ENCODE measurements at regions not wholly inside any gene's neighbourhood (a gene's known extent, or its start where the extent isn't known, plus 50 kb on each side); places are given as distances from the start of the nearest gene placed in this dataset.

DNA sequence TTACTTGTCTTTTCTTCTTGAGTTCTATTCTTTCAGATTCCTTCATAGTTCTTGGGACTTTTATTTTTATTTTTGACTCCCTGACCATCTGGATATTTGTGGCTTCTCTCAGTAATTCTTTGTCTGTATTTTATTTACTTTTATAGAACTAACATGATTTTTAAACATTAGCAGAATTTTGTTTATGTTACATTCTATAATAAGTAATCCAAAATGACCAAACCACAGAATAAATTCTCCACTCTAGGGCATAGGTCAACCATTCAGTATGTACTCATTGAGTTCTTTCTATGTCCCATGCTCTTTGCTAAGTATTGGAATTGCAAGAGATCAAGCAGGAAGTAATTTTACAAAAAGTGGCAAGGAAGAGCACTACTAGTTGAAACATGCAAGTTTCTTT, 969.0 kb downstream of the TTLL7 start:
- Histone ChIP-seq H3K36me3 (no peaks in the 10 kb centered on the region), H3K27me3 (no peaks in the 10 kb centered on the region), H3K4me3 (no peak overlapping the region), H3K9me3 (0 out of 2 replicates have a peak, but pooled peaks cover 6% of the 10 kb centered on the region)
- no peak for DNase-seq

- no peak for DNase-seq
- 0 out of 2 replicates have a peak, but pooled peaks cover 3% of the 10 kb centered on the region for H3K9me3 ChIP-seq
- H3K4me3 ChIP-seq: no peak overlapping the region
- H3K27me3 ChIP-seq: no peaks in the 10 kb centered on the region
- no peaks in the 10 kb centered on the region for H3K36me3 ChIP-seq
These were observed 969.9 kb downstream of the TTLL7 start for GRCh38 chr1:83029050-83029449.

DNA sequence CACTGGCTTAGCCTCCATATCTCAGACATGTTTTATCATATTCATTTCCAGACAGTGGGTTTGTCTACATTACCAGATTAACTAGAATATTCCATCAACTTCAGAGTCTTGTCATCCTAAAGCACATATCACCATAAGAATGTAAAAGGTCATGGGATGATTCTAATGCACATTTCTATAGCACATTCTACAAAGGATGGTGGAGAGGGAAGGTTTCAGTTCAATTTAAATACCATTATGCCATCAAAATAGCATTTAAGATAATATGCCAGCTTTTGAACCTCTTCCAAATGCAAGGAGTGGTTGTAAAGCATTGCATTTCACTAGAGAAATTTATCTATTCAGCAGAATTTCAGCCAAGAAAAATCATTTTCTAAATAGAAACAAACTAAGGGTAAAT, 970.5 kb downstream of the TTLL7 start:
- 0 out of 2 replicates have a peak, but pooled peaks cover 2% of the 10 kb centered on the region for H3K9me3 ChIP-seq
- no peaks in the 10 kb centered on the region for H3K36me3 ChIP-seq
- no peak overlapping the region for H3K4me3 ChIP-seq
- no peak for DNase-seq
- no peaks in the 10 kb centered on the region for H3K27me3 ChIP-seq

- DNase-seq: no peak
- Histone ChIP-seq H3K36me3 (no peaks in the 10 kb centered on the region), H3K27me3 (no peaks in the 10 kb centered on the region), H3K9me3 (0 out of 2 replicates have a peak, but pooled peaks cover 2% of the 10 kb centered on the region), H3K4me3 (no peak overlapping the region)
These were observed 971.4 kb downstream of the TTLL7 start for GRCh38 chr1:83027511-83027910.

DNA sequence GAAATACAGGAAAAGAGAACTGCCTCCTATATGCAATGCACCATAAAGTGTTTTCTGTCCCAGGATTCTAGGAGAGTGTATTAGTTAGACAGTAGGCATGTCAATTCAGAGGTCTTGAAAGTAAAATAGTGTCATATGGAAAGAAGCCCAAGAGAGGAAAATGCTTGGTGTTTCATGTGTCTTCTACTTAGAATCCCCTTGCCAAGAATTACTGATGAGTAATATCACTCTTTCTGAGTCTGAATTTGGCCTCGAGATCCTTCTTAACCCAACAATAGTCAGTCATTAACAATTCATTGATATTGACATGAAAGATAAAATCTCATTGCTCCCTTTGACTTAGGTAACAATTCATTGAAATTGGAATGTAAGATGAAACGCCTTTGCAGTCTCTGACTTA, 972.2 kb downstream of the TTLL7 start:
- Histone ChIP-seq H3K9me3 (0 out of 2 replicates have a peak, but pooled peaks cover 2% of the 10 kb centered on the region), H3K27me3 (no peaks in the 10 kb centered on the region), H3K4me3 (no peak overlapping the region), H3K36me3 (no peaks in the 10 kb centered on the region)
- DNase-seq: no peak

GRCh38 chr1:83024251-83024767, 974.6 kb downstream of the TTLL7 start:
- no peaks in the 10 kb centered on the region for H3K36me3 ChIP-seq
- no peaks in the 10 kb centered on the region for H3K27me3 ChIP-seq
- H3K4me3 ChIP-seq: no peak overlapping the region
- H3K9me3 ChIP-seq: no peaks in the 10 kb centered on the region
- DNase-seq: no peak

DNA sequence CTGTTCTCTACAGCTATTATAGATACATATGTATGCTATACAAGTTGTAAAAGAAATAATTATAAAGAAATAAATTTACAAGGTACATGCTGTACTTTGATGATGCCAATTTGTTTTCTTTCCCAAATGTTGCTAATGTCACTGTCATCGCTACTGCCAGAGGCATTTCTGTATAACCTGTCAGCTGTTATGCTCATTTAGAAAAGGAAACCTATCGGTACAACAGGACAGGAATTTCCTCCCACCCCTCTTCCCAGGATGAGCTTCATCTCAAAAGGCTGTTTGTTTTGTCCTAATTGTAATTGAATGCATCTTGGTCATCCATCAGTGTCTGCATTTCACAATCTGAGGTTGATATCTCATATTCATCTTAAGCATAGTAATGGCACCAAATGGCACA, 975.7 kb downstream of the TTLL7 start:
- H3K9me3 ChIP-seq: no peaks in the 10 kb centered on the region
- H3K27me3 ChIP-seq: no peaks in the 10 kb centered on the region
- no peak for DNase-seq
- H3K4me3 ChIP-seq: no peak overlapping the region
- no peaks in the 10 kb centered on the region for H3K36me3 ChIP-seq

GRCh38 chr1:83022206-83022605, 976.7 kb downstream of the TTLL7 start:
- Histone ChIP-seq H3K27me3 (no peaks in the 10 kb centered on the region), H3K9me3 (no peaks in the 10 kb centered on the region)
- no peak for DNase-seq

DNA sequence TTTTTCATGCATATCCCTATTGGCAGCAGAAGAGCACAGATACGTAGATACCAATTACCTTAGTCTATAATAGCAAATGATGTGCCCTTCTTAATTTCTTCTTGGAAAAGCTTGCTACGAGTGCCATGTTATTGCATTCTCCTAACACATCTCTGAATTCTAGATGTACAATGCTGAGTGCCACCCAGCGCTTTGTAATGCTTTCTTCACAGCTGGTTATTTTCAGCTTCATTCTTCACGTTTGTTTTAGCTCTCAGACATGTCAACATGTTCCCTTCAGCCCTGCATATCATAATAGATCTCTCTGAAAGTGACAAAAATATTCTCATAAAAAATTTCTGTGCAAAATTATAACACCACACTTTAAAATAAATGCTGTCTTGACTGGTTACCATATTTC, 981.2 kb downstream of the TTLL7 start:
- H3K9me3 ChIP-seq: no peaks in the 10 kb centered on the region
- H3K27me3 ChIP-seq: 0 out of 2 replicates have a peak, but pooled peaks cover 3% of the 10 kb centered on the region

More at GRCh38 chr1:83022206-83022605, 976.7 kb downstream of the TTLL7 start:
- Histone ChIP-seq H3K36me3 (no peaks in the 10 kb centered on the region), H3K4me3 (no peak overlapping the region)

GRCh38 chr1:83017276-83017675, 981.7 kb downstream of the TTLL7 start:
- no peak overlapping the region for H3K4me3 ChIP-seq
- H3K36me3 ChIP-seq: no peaks in the 10 kb centered on the region
- H3K27me3 ChIP-seq: 0 out of 2 replicates have a peak, but pooled peaks cover 3% of the 10 kb centered on the region
- no peaks in the 10 kb centered on the region for H3K9me3 ChIP-seq
- DNase-seq: no peak

More for the DNA sequence above, 981.2 kb downstream of the TTLL7 start:
- no peak overlapping the region for H3K4me3 ChIP-seq
- no peaks in the 10 kb centered on the region for H3K36me3 ChIP-seq
- DNase-seq: no peak

DNA sequence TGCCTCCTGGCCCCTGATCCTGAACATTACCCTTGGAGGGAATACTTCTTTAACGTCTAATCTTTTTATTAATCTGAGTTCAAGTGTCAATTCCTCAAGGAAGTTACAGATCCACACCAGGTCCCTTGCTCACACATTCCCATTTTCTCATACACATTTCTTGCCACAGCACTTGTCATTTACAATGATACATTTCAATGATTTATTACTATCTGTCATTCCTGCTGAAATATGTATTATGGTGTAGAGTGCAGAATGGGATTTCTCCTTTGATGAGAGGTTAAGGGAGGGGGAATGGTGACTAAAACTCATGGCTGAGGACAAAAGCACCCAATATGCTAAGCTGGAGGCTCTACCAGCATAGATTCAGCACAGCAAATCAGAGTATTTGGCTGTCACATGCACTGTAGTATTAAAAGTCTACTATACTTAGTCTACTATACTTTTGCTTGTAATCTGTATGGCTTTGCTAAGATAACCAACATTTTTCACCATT, 982.5 kb downstream of the TTLL7 start:
- DNase-seq: no peak
- Histone ChIP-seq H3K4me3 (no peak overlapping the region), H3K9me3 (no peaks in the 10 kb centered on the region), H3K36me3 (no peaks in the 10 kb centered on the region), H3K27me3 (0 out of 2 replicates have a peak, but pooled peaks cover 3% of the 10 kb centered on the region)

GRCh38 chr1:83015163-83015562, 983.8 kb downstream of the TTLL7 start:
- Histone ChIP-seq H3K9me3 (no peaks in the 10 kb centered on the region), H3K27me3 (0 out of 2 replicates have a peak, but pooled peaks cover 3% of the 10 kb centered on the region)
- DNase-seq: no peak

DNA sequence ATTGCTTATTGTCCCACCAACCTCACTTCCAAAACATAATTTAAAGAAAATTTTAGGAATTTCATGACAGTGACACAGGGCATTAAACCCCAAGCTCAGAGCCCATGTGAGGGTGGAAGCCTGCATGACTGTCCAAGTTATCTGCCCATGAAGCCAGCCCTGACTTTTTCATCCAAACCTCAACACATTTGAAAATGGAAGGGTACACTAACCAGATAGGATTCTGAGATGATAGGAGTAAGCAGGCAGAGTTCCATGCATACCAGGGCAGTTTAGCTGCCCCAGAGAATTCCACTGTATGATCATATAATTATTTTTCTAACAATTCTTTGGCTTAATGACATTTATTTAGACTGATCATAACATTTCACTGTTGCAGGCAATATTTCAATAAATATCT, 986.0 kb downstream of the TTLL7 start:
- H3K4me3 ChIP-seq: no peak overlapping the region
- H3K9me3 ChIP-seq: no peaks in the 10 kb centered on the region
- no peak for DNase-seq
- H3K36me3 ChIP-seq: no peaks in the 10 kb centered on the region
- 0 out of 2 replicates have a peak, but pooled peaks cover 3% of the 10 kb centered on the region for H3K27me3 ChIP-seq

More at GRCh38 chr1:83015163-83015562, 983.8 kb downstream of the TTLL7 start:
- Histone ChIP-seq H3K4me3 (no peak overlapping the region), H3K36me3 (no peaks in the 10 kb centered on the region)

- H3K9me3 ChIP-seq: no peaks in the 10 kb centered on the region
- H3K4me3 ChIP-seq: no peak overlapping the region
- no peak for DNase-seq
- H3K27me3 ChIP-seq: 0 out of 2 replicates have a peak, but pooled peaks cover 3% of the 10 kb centered on the region
- H3K36me3 ChIP-seq: no peaks in the 10 kb centered on the region
These were observed 987.7 kb downstream of the TTLL7 start for GRCh38 chr1:83011265-83011664.

- no peaks in the 10 kb centered on the region for H3K27me3 ChIP-seq
- H3K9me3 ChIP-seq: no peaks in the 10 kb centered on the region
- DNase-seq: no peak
These were observed 992.7 kb downstream of the TTLL7 start for GRCh38 chr1:83006271-83006670.

DNA sequence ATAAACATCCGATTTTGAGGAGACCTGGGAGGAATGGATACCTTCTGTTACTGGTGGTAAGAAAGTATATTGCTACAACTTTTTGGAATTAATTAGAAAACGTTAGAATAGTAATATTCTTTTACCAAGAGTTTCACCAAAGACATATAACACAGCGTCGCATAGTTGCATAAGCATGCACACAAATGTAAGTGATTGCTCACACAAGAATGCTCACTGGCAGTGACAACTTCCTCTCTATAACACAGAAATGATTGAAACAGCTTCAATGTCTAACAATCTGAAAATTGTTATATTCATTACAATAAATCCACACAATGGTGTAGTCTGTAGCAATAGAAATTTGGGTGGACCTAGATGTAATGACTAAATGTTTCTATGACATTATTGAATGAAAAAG, 998.6 kb downstream of the TTLL7 start:
- DNase-seq: no peak
- Histone ChIP-seq H3K36me3 (no peaks in the 10 kb centered on the region), H3K4me3 (no peak overlapping the region), H3K9me3 (no peaks in the 10 kb centered on the region), H3K27me3 (no peaks in the 10 kb centered on the region)

More at GRCh38 chr1:83006271-83006670, 992.7 kb downstream of the TTLL7 start:
- H3K4me3 ChIP-seq: no peak overlapping the region
- H3K36me3 ChIP-seq: no peaks in the 10 kb centered on the region

- DNase-seq: no peak
- H3K36me3 ChIP-seq: no peaks in the 10 kb centered on the region
- no peaks in the 10 kb centered on the region for H3K9me3 ChIP-seq
- no peak overlapping the region for H3K4me3 ChIP-seq
- no peaks in the 10 kb centered on the region for H3K27me3 ChIP-seq
These were observed 1003.0 kb downstream of the TTLL7 start for GRCh38 chr1:82995951-82996350.

- H3K9me3 ChIP-seq: no peaks in the 10 kb centered on the region
- no peaks in the 10 kb centered on the region for H3K27me3 ChIP-seq
- H3K36me3 ChIP-seq: no peaks in the 10 kb centered on the region
- H3K4me3 ChIP-seq: no peak overlapping the region
- DNase-seq: no peak
These were observed 1004.2 kb downstream of the TTLL7 start for GRCh38 chr1:82994616-82995263.

Measured in MG63 (cell line).